ENCODE measurements at regions not wholly inside any gene's neighbourhood (a gene's known extent, or its start where the extent isn't known, plus 50 kb on each side); places are given as distances from the start of the nearest gene placed in this dataset.

DNA sequence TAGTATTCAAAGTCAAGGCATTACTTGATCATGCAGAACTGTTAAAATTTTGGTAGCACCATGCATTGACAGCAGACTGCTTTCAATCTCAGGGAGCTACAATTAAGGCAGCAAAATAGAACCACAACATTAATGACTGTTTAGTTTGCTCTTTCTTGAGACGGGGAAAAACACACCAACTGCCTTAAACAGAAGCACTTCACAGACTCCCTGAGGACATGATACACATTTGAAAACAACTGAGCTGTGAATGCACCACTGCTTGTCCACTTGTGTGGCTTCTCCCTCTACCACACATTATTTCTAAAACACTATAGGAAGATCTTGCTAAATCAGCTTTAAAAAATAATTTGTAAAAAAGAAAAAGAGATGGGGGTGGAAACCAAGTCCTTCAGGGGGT is 79.6 kb upstream of the MAST4 start:
- H3K27ac Mint-ChIP-seq = no peak overlapping the region
- Histone ChIP-seq H3K4ac (ENCODE audit: low read depth, low read length) (no peak overlapping the region), H2BK12ac (ENCODE audit: insufficient read length, low read depth, low read length) (no peak overlapping the region), H2BK120ac (ENCODE audit: low read depth, low read length, poor library complexity, severe bottlenecking) (no peak overlapping the region), H3T11ph (ENCODE audit: low read length) (no peak overlapping the region), H3K79me2 (ENCODE audit: insufficient read depth, low read length) (no peaks in the 10 kb centered on the region), H3K56ac (ENCODE audit: insufficient read length, low read depth, low read length) (no peak overlapping the region), H3K23me2 (ENCODE audit: insufficient read length, low read depth, low read length, poor library complexity, severe bottlenecking) (no peaks in the 10 kb centered on the region), H4K20me1 (ENCODE audit: control insufficient read depth, insufficient read depth, insufficient read length) (no peaks in the 10 kb centered on the region), H3K23ac (ENCODE audit: insufficient read length, low read depth, low read length) (no peak overlapping the region), H4K8ac (replicated peaks; ENCODE audit: insufficient read length, low read depth, low read length) (no peak overlapping the region), H3K9me3 (ENCODE audit: control insufficient read depth, low read depth, low read length) (no peaks in the 10 kb centered on the region), H3K27ac (ENCODE audit: insufficient read length, low read depth, low read length) (no peak overlapping the region), H3K9ac (ENCODE audit: extremely low read depth, insufficient read length, low read length) (no peak overlapping the region), H3K27me3 (ENCODE audit: insufficient read depth, low read length) (no peaks in the 10 kb centered on the region), H4K91ac (ENCODE audit: insufficient read length, low read depth, low read length) (no peak overlapping the region), H3K79me1 (ENCODE audit: insufficient read depth, low read depth, low read length, poor library complexity, severe bottlenecking) (no peaks in the 10 kb centered on the region), H2AFZ (ENCODE audit: low read length) (no peak overlapping the region), H2AK5ac (ENCODE audit: insufficient read length, low read length) (no peak overlapping the region), H3K4me1 (ENCODE audit: insufficient read depth, low read length) (no peaks in the 10 kb centered on the region), H3K14ac (ENCODE audit: insufficient read depth, low read length) (no peak overlapping the region), H2BK20ac (ENCODE audit: low read depth, low read length, poor library complexity, severe bottlenecking) (no peak overlapping the region), H4K5ac (ENCODE audit: insufficient read length, low read depth, low read length) (no peak overlapping the region), H3K4me2 (ENCODE audit: insufficient read depth, insufficient read length, low read length) (no peak overlapping the region), H2BK5ac (ENCODE audit: insufficient read length, low read length) (no peak overlapping the region), H2BK15ac (ENCODE audit: low read depth, low read length) (no peak overlapping the region), H3K18ac (ENCODE audit: insufficient read length, low read depth, low read length) (no peak overlapping the region)
- H3K36me3 Mint-ChIP-seq (ENCODE audit: insufficient read depth in 1 of 3, low read depth in 3 of 3) = peaks cover 3 to 23% (median 9%) of the 10 kb centered on the region in 3 experiments
- no peaks in the 10 kb centered on the region for H3K27me3 Mint-ChIP-seq (ENCODE audit: low read depth)
- H3K9me3 Mint-ChIP-seq = peaks cover 18 to 21% of the 10 kb centered on the region in 2 experiments
- no peak for TF ChIP-seq CTCF (conservative IDR thresholded peaks at IDR 0.05)
- peaks cover 5% of the 10 kb centered on the region in 2 experiments; a peak in 1 of 4 replicates for H3K4me1 Mint-ChIP-seq
- no peak for DNase-seq
- no CpG with 5 or more reads among the region's 1 CpG for WGBS (ENCODE audit: extremely low coverage, insufficient read length, low lambda C conversion rate)
- H3K4me3 Mint-ChIP-seq = no peak overlapping the region

Data from H9 (cell line).